GM11168 (cell line): ENCODE measurements at regions not wholly inside any gene's neighbourhood (a gene's known extent, or its start where the extent isn't known, plus 50 kb on each side); places are given as distances from the start of the nearest gene placed in this dataset.
"Not testable (repeated sequence)": the region's sequence is repeated elsewhere in the genome, so short reads cannot be mapped to it uniquely, and the experiment has no call there.

Experiments
- in situ Hi-C: fragments of 300-500 bp; cut with MboI; formaldehyde crosslinking; loops from one replicate; pipeline ENCODE4 v1.12.0; 2022; ENCODE audit warnings: low sequenced_read_pairs; ENCODE audit not compliant: unreplicated experiment

GRCh38 chr11:27244900-27245299 is 118.1 kb downstream of the CCDC34 start:
- in situ Hi-C loops: no loop called here

GRCh38 chr11:27242591-27242990 is 120.4 kb downstream of the CCDC34 start:
- in situ Hi-C loops: no loop called here

- in situ Hi-C loops: no loop called here
These were observed 121.5 kb downstream of the CCDC34 start for GRCh38 chr11:27241311-27242122.

- in situ Hi-C loops: no loop called here
These were observed 123.6 kb downstream of the CCDC34 start for GRCh38 chr11:27239305-27239942.

GRCh38 chr11:27238811-27239210 is 124.2 kb downstream of the CCDC34 start:
- in situ Hi-C loops: no loop called here

- in situ Hi-C loops: no loop called here
These were observed 125.4 kb downstream of the CCDC34 start for GRCh38 chr11:27237643-27238042.

GRCh38 chr11:27234961-27235360 is 128.1 kb downstream of the CCDC34 start:
- in situ Hi-C loops: no loop called here

- in situ Hi-C loops: no loop called here
These were observed 128.9 kb downstream of the CCDC34 start for GRCh38 chr11:27234043-27234668.

- in situ Hi-C loops: no loop called here
These were observed 129.4 kb downstream of the CCDC34 start for GRCh38 chr11:27233654-27234042.

- in situ Hi-C loops: no loop called here
These were observed 131.5 kb downstream of the CCDC34 start for GRCh38 chr11:27231530-27231929.

GRCh38 chr11:27230192-27230572 is 132.8 kb downstream of the CCDC34 start:
- in situ Hi-C loops: no loop called here

- in situ Hi-C loops: no loop called here
These were observed 133.4 kb downstream of the CCDC34 start for GRCh38 chr11:27229511-27230191.

GRCh38 chr11:27228906-27229290 is 134.1 kb downstream of the CCDC34 start:
- in situ Hi-C loops: no loop called here

GRCh38 chr11:27228232-27228905 is 134.6 kb downstream of the CCDC34 start:
- in situ Hi-C loops: no loop called here

GRCh38 chr11:27227736-27228135 is 135.3 kb downstream of the CCDC34 start:
- in situ Hi-C loops: no loop called here

- in situ Hi-C loops: not testable (repeated sequence)
These were observed 143.5 kb downstream of the CCDC34 start for GRCh38 chr11:27219487-27220039.

- in situ Hi-C loops: no loop called here
These were observed 144.5 kb downstream of the CCDC34 start for GRCh38 chr11:27218421-27219038.

- in situ Hi-C loops: no loop called here
These were observed 145.0 kb downstream of the CCDC34 start for GRCh38 chr11:27217948-27218420.

- in situ Hi-C loops: no loop called here
These were observed 145.5 kb downstream of the CCDC34 start for GRCh38 chr11:27217496-27217895.
